Testis (tissue), 2 donors: ENCODE measurements at regions not wholly inside any gene's neighbourhood (a gene's known extent, or its start where the extent isn't known, plus 50 kb on each side); places are given as distances from the start of the nearest gene placed in this dataset.

Source experiments
- CTCF ChIP-seq, 3 experiments: fragments of 450-650 bp in 2 of 3; fragments of 200-600 bp in 1 of 3; sonication (generic) in 1 of 3; IDR thresholded peaks; one replicate each; pipeline ENCODE4 v1.5.1; 2016 to 2019; ENCODE audit warnings: antibody characterized with exemption in 3 of 3, mild to moderate bottlenecking in 2 of 3, moderate library complexity in 1 of 3
- POLR2A ChIP-seq: fragments of 450-650 bp; IDR thresholded peaks from one replicate; pipeline ENCODE4 v1.6.1; 2017; ENCODE audit warnings: antibody characterized with exemption, mild to moderate bottlenecking, moderate library complexity

- TF ChIP-seq CTCF (IDR thresholded peaks at IDR 0.05) (no peak), POLR2A (no peak)
Measured at GRCh38 chr22:48284671-48285070, 1522.2 kb downstream of the TBC1D22A start.
